BJ (cell line): ENCODE measurements at regions not wholly inside any gene's neighbourhood (a gene's known extent, or its start where the extent isn't known, plus 50 kb on each side); places are given as distances from the start of the nearest gene placed in this dataset.

Experiments
- CTCF ChIA-PET: fragments of 350-600 bp; formaldehyde crosslinking; extraction: SDS; loops from one replicate; lab custom pipeline; 2021; ENCODE audit warnings: antibody characterized with exemption, inconsistent platforms; lab: Yijun Ruan, JAX
- POLR2A ChIA-PET: fragments of 300-600 bp; sonication (Branson Sonifier 250); formaldehyde crosslinking; extraction: SDS; loops from one replicate; lab custom pipeline; 2021; ENCODE audit warnings: antibody characterized with exemption; lab: Charles Lee
- DNase-seq: peaks from one replicate; pipeline ENCODE4 v3.0.0-alpha.2; 2011; ENCODE audit warnings: low read depth
- H3K27me3 ChIP-seq: 2 replicates; pipeline ENCODE4 v1.6.0; 2011; ENCODE audit warnings: low read length; ENCODE audit not compliant: control insufficient read depth, insufficient read depth
- H3K36me3 ChIP-seq: 2 replicates; pipeline ENCODE4 v1.5.1; 2011; ENCODE audit warnings: low read length; ENCODE audit not compliant: control insufficient read depth, insufficient read depth
- H3K4me3 ChIP-seq: 2 replicates; pipeline ENCODE4 v1.5.1; 2011; ENCODE audit warnings: low read depth, mild to moderate bottlenecking, control low read depth, low read length
- TF ChIP-seq, protein P1 (sequence below): IDR thresholded peaks from 2 replicates; pipeline ENCODE4 v1.5.1; 2011; ENCODE audit warnings: low read depth, mild to moderate bottlenecking, control low read depth, inconsistent platforms, low read length, moderate library complexity; ENCODE audit not compliant: insufficient read depth

DNA sequence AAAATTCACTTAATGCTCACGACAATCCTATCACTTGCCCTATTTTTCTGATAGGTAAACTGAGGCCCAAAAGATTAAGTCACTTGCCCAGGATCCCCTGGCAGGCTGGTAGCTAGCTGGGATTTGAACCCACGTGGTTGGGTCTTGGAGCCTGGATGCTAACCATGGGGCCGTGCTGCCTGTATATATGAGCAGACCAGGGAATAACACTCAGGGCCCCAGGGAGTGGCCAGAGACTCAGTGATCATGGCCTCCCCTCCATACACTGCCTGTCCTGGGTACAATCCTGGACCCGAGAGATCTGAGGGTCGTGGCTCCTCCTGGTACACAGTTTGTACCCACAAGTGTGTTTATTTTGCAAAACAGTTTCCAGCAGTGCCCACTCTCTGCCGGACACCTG lies 116.9 kb upstream of the PTPN1 start:
- ChIA-PET POLR2A (no interaction called here), CTCF (interaction anchor here (0.6 to 1.1 kb wide), 2 partner anchors 70 to 207 kb away, joined by 3 read pairs; no protein-coding TSS in a partner anchor)
- Histone ChIP-seq H3K27me3 (no peaks in the 10 kb centered on the region), H3K4me3 (no peak overlapping the region), H3K36me3 (no peaks in the 10 kb centered on the region)
- TF ChIP-seq, protein P1, sequence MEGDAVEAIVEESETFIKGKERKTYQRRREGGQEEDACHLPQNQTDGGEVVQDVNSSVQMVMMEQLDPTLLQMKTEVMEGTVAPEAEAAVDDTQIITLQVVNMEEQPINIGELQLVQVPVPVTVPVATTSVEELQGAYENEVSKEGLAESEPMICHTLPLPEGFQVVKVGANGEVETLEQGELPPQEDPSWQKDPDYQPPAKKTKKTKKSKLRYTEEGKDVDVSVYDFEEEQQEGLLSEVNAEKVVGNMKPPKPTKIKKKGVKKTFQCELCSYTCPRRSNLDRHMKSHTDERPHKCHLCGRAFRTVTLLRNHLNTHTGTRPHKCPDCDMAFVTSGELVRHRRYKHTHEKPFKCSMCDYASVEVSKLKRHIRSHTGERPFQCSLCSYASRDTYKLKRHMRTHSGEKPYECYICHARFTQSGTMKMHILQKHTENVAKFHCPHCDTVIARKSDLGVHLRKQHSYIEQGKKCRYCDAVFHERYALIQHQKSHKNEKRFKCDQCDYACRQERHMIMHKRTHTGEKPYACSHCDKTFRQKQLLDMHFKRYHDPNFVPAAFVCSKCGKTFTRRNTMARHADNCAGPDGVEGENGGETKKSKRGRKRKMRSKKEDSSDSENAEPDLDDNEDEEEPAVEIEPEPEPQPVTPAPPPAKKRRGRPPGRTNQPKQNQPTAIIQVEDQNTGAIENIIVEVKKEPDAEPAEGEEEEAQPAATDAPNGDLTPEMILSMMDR = no peak
- no peak for DNase-seq

DNA sequence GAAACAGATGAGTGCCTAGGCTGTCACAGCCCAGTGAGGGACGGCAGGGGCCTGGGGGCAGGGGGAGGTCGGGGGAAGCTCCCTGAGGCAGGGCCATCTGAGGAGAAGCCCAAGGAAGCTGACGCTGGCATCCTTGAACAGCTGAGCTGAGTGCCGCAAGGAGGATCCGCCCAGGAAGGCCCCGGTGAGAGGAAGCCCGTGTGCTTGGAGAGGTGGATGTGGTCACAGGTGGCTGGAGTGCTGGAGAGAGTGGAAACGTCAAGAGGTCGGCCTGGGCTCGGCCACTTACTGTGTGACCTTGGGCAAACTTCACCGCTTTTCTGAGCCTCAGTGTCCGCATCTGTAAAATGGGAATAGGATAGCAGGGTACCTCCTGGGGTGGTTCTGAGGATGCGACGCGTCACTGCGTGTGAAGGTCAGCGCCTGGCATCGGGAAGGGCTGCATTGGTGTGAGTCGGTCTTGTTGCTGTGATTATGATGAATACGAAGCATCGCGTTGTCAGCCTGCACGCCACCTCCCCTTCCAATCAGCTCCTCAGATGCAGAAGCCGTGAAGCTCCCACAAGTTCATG lies 116.1 kb upstream of the PTPN1 start:
- ChIA-PET CTCF (interaction anchor here (0.9 kb wide), 1 partner anchor 14 kb away, joined by 3 read pairs; no protein-coding TSS in a partner anchor), POLR2A (no interaction called here)
- DNase-seq = no peak
- Histone ChIP-seq H3K27me3 (no peaks in the 10 kb centered on the region), H3K36me3 (no peaks in the 10 kb centered on the region), H3K4me3 (no peak overlapping the region)
- TF ChIP-seq, protein P1 = no peak

DNA sequence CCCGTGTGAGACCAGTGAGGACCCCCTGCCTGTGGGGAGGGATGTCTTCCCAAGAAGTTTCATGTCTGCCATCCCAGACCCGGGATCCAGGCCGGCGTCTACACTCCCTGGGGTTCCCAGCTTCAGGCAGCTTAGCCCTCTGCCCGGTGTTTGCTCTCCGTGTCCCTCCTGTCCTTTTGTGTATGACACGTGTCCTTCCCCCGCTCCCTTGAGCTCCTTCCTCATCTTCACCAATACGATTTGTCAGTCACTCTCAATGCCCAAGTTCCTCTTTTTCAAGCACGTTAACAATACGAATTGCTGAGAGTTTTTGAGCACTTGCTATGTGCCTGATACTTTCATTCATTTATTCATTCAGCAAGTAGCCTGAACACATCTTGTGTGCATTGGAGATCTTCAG lies 115.6 kb upstream of the PTPN1 start:
- no peaks in the 10 kb centered on the region for H3K27me3 ChIP-seq
- DNase-seq = no peak
- H3K36me3 ChIP-seq = no peaks in the 10 kb centered on the region
- ChIA-PET POLR2A (no interaction called here), CTCF (interaction anchor here (0.9 kb wide), 1 partner anchor 14 kb away, joined by 3 read pairs; no protein-coding TSS in a partner anchor)
- no peak overlapping the region for H3K4me3 ChIP-seq
- TF ChIP-seq, protein P1 = no peak

DNA sequence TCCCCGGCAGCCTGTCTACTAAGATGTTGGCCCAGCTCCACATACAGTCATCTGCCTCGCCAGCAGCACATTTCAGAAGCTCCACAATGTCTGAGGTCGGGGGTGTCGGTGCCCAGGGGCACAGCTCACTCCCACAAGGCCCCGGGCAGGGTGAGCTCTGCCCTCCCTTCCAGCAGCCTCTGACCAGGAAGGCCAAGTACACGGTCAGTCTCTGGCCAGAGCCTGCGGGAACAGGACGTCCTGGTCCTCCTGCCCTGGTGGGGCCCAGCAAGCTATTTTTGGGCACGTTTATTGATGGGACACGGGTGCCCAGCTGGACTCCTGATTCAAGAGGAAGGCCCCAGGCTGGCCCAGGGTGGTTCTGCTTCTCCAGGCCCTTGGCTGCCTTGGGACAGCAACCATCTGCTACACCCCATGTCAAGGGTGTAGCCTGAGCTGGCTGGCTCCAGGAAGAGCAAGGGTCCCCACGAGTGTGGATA lies 114.9 kb upstream of the PTPN1 start:
- POLR2A ChIA-PET = no interaction called here
- TF ChIP-seq, protein P1 = no peak

DNA sequence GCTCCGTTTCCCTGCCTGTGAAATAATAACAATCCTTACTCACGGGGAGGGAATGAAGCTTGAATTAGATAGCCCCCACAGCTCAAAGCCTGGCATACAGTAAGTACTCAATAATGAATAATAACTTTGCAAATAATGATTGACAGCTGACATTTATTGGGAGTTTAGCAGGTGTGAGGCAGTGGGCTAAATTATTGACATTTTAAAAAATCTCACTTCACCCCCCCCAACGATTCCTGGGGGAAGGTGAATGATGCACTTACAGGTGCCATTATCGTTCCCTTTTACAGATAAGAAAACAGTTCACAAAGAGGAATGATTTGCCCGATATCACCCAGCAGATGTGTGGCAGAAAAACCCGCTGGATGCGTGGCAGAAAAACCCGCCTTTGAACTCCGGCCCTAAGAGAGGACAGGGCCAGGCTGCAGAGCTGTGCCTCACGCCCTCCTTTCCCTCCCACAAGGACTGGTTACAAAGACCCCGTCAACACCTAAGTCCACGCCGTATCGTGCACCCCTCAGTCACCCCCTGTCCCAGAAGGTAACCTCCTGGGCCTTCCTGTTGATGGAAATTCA lies 114.2 kb upstream of the PTPN1 start:
- CTCF ChIA-PET = interaction anchor here (1.0 kb wide), 1 partner anchor 8 kb away, joined by 3 read pairs; no protein-coding TSS in a partner anchor
- Histone ChIP-seq H3K4me3 (no peak overlapping the region), H3K27me3 (no peaks in the 10 kb centered on the region), H3K36me3 (no peaks in the 10 kb centered on the region)
- POLR2A ChIA-PET = no interaction called here
- TF ChIP-seq, protein P1 = no peak
- no peak for DNase-seq

More for the DNA sequence above, 114.9 kb upstream of the PTPN1 start:
- H3K36me3 ChIP-seq = no peaks in the 10 kb centered on the region
- CTCF ChIA-PET = interaction anchor here (1.0 kb wide), 1 partner anchor 9 kb away, joined by 3 read pairs; no protein-coding TSS in a partner anchor
- H3K27me3 ChIP-seq = no peaks in the 10 kb centered on the region
- H3K4me3 ChIP-seq = no peak overlapping the region
- no peak for DNase-seq
